GM21529 (cell line): ENCODE measurements at regions not wholly inside any gene's neighbourhood (a gene's known extent, or its start where the extent isn't known, plus 50 kb on each side); places are given as distances from the start of the nearest gene placed in this dataset.
"Not testable (repeated sequence)": the region's sequence is repeated elsewhere in the genome, so short reads cannot be mapped to it uniquely, and the experiment has no call there.

Source experiments
- ATAC-seq: cut with Tn5 transposase; IDR thresholded peaks from one replicate; pipeline ENCODE4 v1.9.1; 2021; ENCODE audit not compliant: unreplicated experiment

DNA sequence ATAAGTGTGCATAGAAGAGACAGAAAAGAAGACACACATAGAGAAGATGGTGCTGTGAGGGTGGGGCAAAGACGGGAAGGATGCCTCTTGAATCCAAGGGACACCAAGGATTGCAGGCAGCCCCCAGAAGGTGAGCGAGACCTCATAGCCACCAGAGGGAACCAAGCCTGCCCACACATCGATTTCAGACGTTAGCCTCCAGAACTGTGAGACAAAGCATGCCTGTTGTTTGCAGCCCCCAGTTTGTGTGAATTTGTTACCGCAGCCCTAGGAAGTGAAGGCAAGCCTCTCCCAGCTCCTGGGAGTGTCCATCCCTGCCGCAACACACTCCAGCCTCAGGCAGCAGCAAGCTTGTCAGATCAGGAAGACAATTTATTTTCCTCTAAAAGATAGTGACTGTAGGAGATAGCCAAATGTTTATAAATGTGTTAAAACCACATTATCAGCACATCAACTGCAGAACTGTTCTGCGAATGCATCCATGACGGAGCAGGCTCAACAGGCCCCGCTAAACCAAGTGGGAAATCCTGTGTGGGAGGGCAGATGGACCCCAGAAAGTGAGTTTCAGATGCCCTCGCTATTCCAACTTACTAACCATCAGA is 543.3 kb downstream of the MATN1 start:
- ATAC-seq = no peak

DNA sequence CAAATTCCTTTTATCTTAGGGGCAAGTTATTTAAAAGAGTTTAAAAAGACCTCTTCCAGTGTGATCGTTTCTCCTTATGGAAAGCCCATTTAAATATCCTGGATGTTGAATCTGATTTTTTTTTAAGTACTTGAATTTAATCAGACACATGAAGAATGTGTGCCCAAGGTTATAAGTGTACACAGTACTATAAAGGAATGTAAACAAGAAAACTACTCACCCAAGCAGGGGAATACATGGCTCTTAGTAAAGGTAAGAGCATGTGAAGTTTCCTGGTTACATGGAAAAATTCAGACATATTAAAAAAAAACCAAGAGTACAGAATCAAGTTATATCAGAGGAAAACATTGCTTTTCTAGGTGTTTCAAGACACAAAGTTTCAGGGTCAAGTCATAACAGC is 546.9 kb downstream of the MATN1 start:
- ATAC-seq = no peak

- ATAC-seq = no peak
Measured at GRCh38 chr1:30174499-30174898, 548.9 kb downstream of the MATN1 start.

GRCh38 chr1:30173560-30173959 is 549.8 kb downstream of the MATN1 start:
- ATAC-seq = no peak

GRCh38 chr1:30172757-30173156 is 550.6 kb downstream of the MATN1 start:
- ATAC-seq = no peak

- no peak for ATAC-seq
Measured at GRCh38 chr1:30172299-30172694, 551.1 kb downstream of the MATN1 start.

GRCh38 chr1:30171537-30172298 is 551.7 kb downstream of the MATN1 start:
- no peak for ATAC-seq

DNA sequence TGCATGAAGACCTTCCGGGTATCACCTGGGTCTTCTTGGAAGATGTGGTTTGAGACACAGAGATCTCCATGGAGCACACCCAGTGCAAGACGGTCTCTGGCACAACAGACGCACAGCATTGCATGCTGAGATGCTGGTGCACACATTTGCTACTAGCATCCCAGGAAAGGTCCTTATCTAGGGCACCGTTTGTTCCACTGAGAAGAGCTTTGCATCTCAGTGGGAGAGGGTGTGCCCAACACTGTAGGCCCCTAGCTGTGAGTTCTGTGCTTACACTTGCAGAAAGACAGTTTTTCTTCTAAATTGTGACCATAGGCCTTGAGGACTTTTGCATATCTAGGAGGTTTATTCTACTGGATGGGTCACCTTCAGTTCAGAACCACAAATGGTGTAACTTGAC is 554.1 kb downstream of the MATN1 start:
- ATAC-seq = no peak

DNA sequence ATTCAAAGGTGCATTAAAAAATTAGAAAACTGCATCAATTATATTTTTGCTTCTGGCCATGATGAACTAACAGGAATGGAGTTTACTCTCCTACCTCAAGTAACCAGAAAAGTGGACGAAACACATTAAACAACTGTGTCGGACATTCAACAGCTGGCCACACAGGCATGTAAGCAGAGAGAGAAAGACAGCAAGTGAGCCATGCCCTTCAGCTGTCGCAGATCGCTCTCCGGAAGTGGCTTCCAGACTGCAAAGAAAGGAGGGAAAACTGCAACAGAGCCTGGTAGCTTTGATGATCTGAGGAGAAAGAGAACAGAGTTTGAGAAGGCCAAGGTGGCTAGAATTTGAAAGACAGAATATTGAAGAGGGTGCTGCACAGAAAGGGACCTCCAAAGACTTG is 557.2 kb downstream of the MATN1 start:
- no peak for ATAC-seq

DNA sequence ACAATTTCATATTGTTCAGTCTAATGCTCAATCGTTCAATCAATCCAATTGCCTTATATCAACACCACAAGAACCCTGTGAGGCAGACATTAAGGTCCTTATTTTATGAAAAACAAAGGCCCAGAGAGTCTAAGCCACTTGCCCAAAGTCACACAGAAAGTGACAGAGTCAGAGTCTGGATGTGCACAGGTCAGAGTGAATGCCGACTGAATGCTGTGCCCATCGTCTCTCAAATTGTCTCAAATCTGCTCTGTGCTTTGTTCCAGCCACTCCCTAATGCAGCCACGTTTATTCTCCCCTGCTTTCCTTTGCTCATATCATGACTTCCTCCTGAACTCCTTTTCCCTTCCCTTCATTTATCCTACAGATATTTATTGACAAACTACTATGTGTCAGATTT is 558.3 kb downstream of the MATN1 start:
- ATAC-seq = no peak

- ATAC-seq = no peak
Measured at GRCh38 chr1:30164693-30165092, 558.7 kb downstream of the MATN1 start.

- no peak for ATAC-seq
Measured at GRCh38 chr1:30162565-30162964, 560.8 kb downstream of the MATN1 start.

- no peak for ATAC-seq
Measured at GRCh38 chr1:30161953-30162352, 561.4 kb downstream of the MATN1 start.

GRCh38 chr1:30160999-30161689 is 562.2 kb downstream of the MATN1 start:
- no peak for ATAC-seq

DNA sequence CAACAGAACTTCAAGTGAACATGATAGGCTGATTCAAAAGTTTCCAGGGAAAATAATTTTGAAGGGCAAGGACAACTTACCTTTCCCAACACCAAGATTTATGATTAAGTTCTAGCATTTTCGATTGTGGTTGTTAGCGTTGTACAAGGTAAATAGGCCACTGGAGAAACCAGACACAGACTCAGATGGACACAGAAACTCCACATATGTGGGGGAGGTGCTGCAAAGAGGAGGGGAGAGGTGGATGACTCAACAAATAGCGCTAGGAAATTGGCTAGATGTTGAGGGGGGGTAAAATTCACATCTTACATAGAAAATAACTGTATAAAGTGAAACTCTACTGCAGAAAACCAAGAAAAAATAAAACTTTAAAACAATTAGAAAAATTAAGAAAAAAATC is 564.4 kb downstream of the MATN1 start:
- ATAC-seq = no peak

DNA sequence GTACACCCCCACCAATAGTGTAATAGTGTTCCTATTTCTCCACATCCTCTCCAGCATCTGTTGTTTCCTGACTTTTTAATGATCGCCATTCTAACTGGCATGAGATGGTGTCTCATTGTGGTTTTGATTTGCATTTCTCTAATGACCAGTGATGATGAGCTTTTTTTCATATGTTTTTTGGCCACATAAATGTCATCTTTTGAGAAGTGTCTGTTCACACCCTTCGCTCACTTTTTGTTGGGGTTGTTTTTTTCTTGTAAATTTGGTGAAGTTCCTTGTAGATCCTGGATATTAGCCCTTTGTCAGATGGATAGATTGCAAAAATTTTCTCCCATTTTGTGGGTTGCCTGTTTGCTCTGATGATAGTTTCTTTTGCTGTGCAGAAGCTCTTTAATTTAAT is 567.7 kb downstream of the MATN1 start:
- not testable (repeated sequence) for ATAC-seq

- ATAC-seq = not testable (repeated sequence)
Measured at GRCh38 chr1:30155253-30155652, 568.1 kb downstream of the MATN1 start.

DNA sequence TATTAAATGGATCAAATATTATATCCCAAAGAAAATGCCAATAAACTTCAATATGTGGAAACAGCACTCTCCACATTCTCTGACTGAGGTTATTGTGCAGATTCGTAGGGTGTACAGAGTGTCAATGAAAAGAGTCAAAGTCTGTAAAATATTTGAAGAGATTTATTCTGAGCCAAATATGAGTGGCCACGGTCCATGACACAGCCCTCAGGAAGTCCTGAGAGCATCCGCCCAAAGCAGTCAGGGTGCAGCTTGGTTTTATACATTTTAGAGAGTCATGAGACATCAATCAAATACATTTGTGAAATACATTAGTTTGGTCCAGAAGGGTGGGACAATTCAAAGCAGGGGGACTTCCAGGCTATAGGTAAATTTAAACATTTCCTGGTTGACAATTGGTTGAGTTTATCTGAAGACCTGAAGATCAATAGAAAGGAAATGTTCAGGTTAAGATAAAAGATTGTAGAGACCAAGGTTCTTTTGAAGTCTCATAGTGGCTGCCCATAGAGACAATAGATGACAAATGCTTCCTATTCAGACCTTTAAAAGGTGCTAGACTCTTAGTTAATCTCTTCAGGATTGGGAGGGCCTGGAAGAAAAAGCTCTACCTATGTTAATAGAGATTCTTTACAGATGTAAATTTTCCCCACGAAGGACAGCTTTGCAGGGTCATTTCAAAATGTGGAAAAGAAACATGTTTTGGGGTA is 569.5 kb downstream of the MATN1 start:
- ATAC-seq = no peak

DNA sequence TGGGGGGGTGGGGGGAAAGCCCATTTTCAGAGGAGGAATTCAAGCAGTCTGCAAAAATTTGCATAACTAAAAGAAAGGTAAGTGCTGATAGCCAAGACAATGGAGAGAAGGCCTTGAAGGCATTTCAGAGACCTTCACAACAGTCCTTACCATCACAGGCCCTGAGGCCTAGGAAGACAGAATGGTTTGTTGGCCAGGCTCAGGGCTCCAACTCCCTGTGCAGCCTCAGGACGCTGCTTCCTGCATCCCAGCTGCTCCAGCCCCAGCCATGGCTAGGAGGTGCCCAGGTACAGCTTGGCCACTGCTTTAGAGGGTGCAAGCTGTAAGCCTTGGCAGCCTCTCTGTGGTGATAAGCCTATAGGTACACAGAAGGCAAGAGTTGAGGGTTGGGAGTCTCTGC is 571.6 kb downstream of the MATN1 start:
- ATAC-seq = no peak

GRCh38 chr1:30151119-30151518 is 572.3 kb downstream of the MATN1 start:
- no peak for ATAC-seq

GRCh38 chr1:30149226-30149625 is 574.2 kb downstream of the MATN1 start:
- ATAC-seq = no peak

DNA sequence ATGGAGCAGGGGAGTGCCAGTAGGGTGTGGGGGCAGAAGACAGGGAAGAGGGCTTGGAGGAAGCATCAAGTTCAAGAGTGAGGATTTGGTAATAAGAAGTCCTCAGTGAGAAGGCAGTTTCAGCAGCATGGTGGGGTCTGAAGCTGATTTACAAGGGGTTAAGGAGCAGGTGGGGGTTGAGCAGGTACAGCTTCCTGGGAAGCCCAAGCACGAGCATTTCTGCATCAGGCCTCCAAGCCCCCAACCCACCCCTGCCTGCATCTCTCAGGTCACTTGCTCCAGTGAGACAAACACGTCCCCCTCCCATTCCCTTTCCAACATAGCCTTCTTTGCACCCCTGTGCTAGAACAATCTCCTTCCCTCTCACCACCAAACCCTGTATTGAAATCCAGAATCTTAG is 574.7 kb downstream of the MATN1 start:
- no peak for ATAC-seq
